ENCODE measurements at regions not wholly inside any gene's neighbourhood (a gene's known extent, or its start where the extent isn't known, plus 50 kb on each side); places are given as distances from the start of the nearest gene placed in this dataset.
"Not testable (repeated sequence)": the region's sequence is repeated elsewhere in the genome, so short reads cannot be mapped to it uniquely, and the experiment has no call there.

DNA sequence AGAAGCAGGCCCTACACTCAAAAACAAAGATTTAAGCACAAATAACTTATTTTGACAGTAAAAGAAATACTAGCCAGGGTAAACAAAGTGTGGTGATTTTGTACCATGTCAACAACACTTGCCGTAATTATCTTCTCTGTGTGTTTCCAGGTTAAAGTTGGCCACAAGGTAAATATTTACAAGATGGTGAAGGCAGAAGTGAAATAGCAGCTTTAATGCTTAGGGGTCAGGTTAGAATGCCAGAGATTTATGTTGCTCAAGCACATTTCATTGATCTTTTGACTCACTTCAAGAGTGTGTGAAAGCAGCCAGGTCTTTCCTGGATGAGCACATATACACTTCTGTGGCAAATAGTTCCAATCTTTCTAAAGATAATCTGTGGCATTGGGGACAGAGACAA lies 270.2 kb upstream of the LUZP2 start:
- no peak for DNase-seq

GRCh38 chr11:24233041-24233440 lies 263.8 kb upstream of the LUZP2 start:
- DNase-seq: no peak

DNA sequence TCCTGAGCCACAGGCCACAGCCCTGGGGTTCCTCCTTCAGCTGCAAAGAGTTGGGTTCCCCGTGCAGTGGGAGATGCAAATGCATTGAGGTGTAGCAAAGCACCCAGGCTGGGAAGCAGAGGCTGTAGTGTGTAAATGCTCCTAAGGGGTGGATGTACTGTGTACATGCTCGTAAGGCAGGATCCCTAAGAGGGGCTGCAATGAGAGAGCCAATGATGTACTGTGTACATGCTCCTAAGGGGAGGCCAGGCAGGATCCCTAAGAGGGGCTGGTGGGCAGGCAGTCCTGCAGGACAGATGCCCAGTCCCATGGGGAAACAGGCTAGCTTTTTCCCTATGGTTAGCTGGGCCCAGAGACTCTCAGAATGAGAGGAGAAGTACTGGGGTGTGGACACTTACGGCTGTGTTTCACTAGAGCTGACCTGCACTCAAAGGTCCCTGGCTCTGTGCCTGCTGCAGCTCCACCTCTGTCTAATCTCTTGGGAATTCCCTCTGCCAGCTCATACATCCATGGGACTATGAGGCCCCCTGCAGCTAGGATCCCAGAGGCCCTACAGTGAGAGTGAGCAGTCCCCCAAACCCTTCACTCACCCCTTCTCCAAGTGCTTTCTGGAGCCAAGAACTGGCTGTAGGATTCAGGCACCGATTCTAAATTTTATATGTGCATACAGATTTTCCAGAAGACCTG lies 261.9 kb upstream of the LUZP2 start:
- DNase-seq: no peak

- no peak for DNase-seq
Measured at GRCh38 chr11:24238771-24239645, 257.8 kb upstream of the LUZP2 start.

DNA sequence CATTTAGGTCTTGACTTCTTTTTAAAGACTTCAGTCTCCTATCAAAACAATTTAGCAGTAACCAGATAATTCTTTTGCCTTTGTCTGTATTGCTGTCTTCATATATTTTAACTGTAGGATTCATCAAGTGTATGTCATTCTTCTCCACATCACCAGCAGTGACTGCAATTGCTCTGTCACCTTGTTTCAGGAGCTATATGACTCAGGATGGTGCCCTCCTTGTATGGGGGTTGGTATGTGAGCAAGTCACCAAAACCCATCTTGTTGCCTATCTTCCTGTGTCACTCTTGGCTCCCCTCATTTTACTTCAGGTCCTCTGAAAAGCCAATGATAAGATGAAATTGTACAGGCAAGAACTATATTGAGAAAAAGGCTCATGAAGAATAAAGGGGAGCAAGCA lies 256.9 kb upstream of the LUZP2 start:
- no peak for DNase-seq

DNA sequence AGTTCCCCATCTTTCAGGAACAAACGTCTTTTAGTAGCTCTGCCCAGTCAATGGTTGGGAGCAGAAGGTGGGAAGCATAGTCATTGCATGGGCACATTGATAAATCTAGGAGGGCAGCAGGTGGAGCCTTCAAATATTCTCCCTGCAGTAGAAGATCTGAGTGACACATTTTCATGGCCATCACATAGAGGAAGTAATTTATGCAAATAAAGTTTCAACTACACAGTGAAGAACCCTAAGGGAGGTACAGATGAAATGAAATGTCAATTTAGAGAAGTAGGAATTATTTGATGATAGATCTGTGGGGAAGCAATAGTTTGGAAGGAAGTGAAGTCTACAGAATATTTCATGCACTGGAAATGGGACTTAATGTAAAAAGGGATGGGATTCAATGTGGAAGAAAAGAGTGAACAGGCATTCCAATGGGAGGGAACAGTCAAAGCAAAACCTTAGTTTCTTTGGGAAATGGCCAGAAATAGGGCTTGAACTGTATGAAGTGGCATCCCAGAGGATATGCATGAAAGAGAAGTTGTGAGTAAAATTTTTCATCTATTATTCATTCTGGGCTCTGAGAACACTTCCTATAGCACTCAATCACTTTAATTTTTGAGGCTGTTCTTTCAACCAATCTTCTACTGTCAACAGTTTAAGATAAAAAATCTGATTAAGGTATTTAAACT lies 256.2 kb upstream of the LUZP2 start:
- no peak for DNase-seq

GRCh38 chr11:24246715-24247114 lies 250.1 kb upstream of the LUZP2 start:
- no peak for DNase-seq

- no peak for DNase-seq
Measured at GRCh38 chr11:24247846-24248245, 249.0 kb upstream of the LUZP2 start.

- DNase-seq: no peak
Measured at GRCh38 chr11:24249921-24250320, 246.9 kb upstream of the LUZP2 start.

DNA sequence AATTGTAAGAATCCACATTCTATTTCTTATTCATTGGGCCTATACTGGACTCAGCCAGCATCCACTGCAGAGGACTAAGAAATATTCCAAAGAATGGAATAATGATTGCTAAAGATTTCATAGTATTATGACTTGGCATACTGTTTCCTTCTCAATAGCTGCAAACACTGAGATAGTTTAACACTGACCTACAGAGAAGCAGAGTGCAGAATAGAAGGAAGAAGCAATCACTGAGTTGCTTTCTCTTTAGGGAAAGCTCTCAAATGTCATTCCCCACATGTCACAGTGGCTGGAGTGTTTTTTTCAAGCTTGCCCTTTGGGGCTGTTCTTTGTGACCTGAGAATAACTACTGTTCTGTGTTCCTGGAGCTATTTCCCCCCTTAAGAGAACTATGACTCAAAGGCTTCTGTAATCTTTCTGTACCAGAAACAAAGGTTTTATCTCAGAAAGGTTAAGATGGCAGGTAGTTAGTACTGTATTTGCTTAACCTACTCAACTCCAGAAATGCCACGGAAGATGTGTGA lies 243.6 kb upstream of the LUZP2 start:
- no peak for DNase-seq

- DNase-seq: no peak
Measured at GRCh38 chr11:24264868-24265267, 232.0 kb upstream of the LUZP2 start.

DNA sequence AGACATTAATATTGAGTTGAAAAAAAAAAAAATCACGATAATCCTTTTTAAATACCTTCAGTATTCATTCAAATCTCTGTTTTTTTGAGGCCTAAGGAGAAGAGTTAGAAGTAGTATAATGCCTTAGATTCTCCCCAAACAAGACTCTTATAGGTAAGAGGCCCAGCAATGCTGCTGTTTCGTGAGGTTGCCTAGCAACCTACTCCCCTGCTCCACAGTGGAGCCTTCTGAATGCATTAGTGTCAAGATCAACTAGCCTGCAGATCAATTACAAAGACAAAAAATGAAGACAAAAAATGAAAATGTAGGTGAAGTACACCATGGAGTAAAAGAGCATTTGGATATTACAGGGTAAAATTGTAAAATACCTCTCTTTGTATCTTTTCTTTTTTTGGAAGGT lies 229.8 kb upstream of the LUZP2 start:
- DNase-seq: no peak

GRCh38 chr11:24271798-24272197 lies 225.1 kb upstream of the LUZP2 start:
- no peak for DNase-seq

GRCh38 chr11:24274214-24274781 lies 222.6 kb upstream of the LUZP2 start:
- not testable (repeated sequence) for DNase-seq

GRCh38 chr11:24286238-24286637 lies 210.6 kb upstream of the LUZP2 start:
- DNase-seq: no peak

DNA sequence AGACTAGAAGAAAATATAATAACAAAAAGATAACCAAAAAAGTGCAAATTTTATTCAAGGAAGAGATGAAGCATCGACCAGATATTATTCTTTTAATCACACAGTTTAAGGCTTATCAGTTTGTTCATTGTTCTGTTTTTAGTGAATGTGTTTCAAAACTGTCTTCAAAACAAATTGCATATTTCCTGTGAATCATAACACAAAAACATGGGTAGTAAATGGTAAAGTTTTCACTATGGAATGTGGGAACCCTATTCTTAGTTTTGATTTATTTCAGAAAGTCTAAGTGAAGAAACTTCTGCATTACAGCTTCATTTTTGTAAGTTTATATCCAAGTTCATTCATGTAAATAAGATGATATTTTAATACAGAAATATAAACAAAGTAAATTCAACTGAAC lies 207.6 kb upstream of the LUZP2 start:
- no peak for DNase-seq

- DNase-seq: no peak
Measured at GRCh38 chr11:24293964-24294363, 202.9 kb upstream of the LUZP2 start.

- no peak for DNase-seq
Measured at GRCh38 chr11:24295360-24295759, 201.5 kb upstream of the LUZP2 start.

DNA sequence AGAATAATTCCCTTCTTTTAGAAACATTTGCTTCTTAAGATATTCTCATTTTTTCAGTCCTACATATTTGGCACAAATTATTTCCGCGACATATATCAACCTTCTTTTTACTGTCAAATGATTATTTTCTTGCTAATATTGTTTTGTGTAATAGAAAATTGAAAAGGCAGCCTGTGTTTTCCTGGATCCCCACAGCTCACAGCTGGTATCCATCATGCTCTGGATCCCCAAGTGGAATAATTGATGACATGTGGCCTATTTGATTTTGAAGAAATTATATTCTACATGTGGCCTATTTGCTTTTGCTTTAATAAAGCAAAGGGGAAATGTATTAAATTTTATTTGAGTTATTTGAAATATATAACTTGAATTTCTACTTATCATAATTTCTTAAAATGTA lies 199.4 kb upstream of the LUZP2 start:
- no peak for DNase-seq

- no peak for DNase-seq
Measured at GRCh38 chr11:24298146-24298545, 198.7 kb upstream of the LUZP2 start.

GRCh38 chr11:24311974-24312373 lies 184.9 kb upstream of the LUZP2 start:
- no peak for DNase-seq

DNA sequence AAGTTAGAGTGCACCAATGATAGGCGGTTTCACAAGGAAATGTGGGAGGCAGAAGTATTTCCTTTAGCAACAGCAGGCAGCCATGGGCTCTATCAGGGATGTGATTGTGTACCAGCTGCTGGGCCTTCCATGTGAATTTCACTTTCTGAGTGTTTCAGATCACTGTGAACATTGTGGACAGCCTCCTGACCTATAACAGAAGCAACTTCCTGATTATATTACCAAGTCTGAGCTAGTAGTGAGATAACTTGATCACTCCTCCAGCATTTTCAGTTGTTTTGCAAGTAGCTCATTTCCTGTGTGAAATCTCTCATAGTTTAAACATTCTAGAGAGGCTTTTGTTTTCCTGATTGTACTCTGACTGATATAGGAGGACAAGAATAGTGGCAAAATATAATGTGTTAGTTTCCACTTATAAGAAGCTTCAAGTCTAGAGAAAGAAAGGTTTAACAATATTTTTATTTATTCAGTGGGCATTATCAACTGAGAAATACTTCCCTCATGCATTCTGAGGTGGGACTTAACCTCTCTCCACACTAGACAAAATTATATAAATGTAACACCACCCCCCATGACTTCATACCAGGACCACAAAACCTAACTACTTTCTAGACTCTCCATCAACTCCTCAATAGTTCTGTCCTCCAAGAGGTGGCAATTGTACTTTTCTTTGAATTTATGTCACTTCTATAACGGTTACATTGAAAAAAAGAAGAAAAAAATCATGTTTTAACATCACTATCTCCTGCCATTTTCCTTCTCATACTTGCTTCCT lies 184.2 kb upstream of the LUZP2 start:
- no peak for DNase-seq
